NCI-H1105 (cell line): ENCODE measurements at regions not wholly inside any gene's neighbourhood (a gene's known extent, or its start where the extent isn't known, plus 50 kb on each side); places are given as distances from the start of the nearest gene placed in this dataset.
"Not testable (repeated sequence)": the region's sequence is repeated elsewhere in the genome, so short reads cannot be mapped to it uniquely, and the experiment has no call there.

Experiments
- DNase-seq: peaks from one replicate; lab custom pipeline; 2025; lab: John Stamatoyannopoulos, UW

GRCh38 chr17:20681746-20682722 lies 102.5 kb downstream of the CDRT15L2 start:
- not testable (repeated sequence) for DNase-seq

GRCh38 chr17:20683651-20684229 lies 104.2 kb downstream of the CDRT15L2 start:
- not testable (repeated sequence) for DNase-seq

GRCh38 chr17:20684975-20685374 lies 105.5 kb downstream of the CDRT15L2 start:
- DNase-seq, result not testable (repeated sequence)

GRCh38 chr17:20687584-20687983 lies 108.1 kb downstream of the CDRT15L2 start:
- DNase-seq, result not testable (repeated sequence)

GRCh38 chr17:20689170-20689749 lies 109.7 kb downstream of the CDRT15L2 start:
- DNase-seq, result not testable (repeated sequence)

- not testable (repeated sequence) for DNase-seq
Observed at GRCh38 chr17:20692706-20693105, 113.2 kb downstream of the CDRT15L2 start.

- not testable (repeated sequence) for DNase-seq
Observed at GRCh38 chr17:20695871-20696270, 116.3 kb downstream of the CDRT15L2 start.

- DNase-seq, result not testable (repeated sequence)
Observed at GRCh38 chr17:20698463-20699206, 119.1 kb downstream of the CDRT15L2 start.

GRCh38 chr17:20700528-20700927 lies 121.0 kb downstream of the CDRT15L2 start:
- not testable (repeated sequence) for DNase-seq

GRCh38 chr17:20701366-20701765 lies 121.8 kb downstream of the CDRT15L2 start:
- DNase-seq, result not testable (repeated sequence)

GRCh38 chr17:20702692-20703091 lies 123.2 kb downstream of the CDRT15L2 start:
- DNase-seq, result no peak

GRCh38 chr17:20703781-20704180 lies 124.3 kb downstream of the CDRT15L2 start:
- no peak for DNase-seq

GRCh38 chr17:20705186-20705585 lies 125.7 kb downstream of the CDRT15L2 start:
- not testable (repeated sequence) for DNase-seq

- no peak for DNase-seq
Observed at GRCh38 chr17:20706751-20707373, 127.3 kb downstream of the CDRT15L2 start.

GRCh38 chr17:20708821-20709220 lies 129.3 kb downstream of the CDRT15L2 start:
- not testable (repeated sequence) for DNase-seq

GRCh38 chr17:20716481-20716880 lies 137.0 kb downstream of the CDRT15L2 start:
- DNase-seq, result not testable (repeated sequence)

- DNase-seq, result no peak
Observed at GRCh38 chr17:20721171-20721570, 141.6 kb downstream of the CDRT15L2 start.

GRCh38 chr17:20724391-20724790 lies 144.9 kb downstream of the CDRT15L2 start:
- DNase-seq, result not testable (repeated sequence)

- DNase-seq, result not testable (repeated sequence)
Observed at GRCh38 chr17:20727201-20727600, 147.7 kb downstream of the CDRT15L2 start.

- no peak for DNase-seq
Observed at GRCh38 chr17:20728181-20728580, 148.7 kb downstream of the CDRT15L2 start.

- DNase-seq, result not testable (repeated sequence)
Observed at GRCh38 chr17:20731131-20731530, 151.6 kb downstream of the CDRT15L2 start.
